ENCODE measurements at regions not wholly inside any gene's neighbourhood (a gene's known extent, or its start where the extent isn't known, plus 50 kb on each side); places are given as distances from the start of the nearest gene placed in this dataset.

GRCh38 chr3:28835751-28836150 is 445.1 kb upstream of the RBMS3 start:
- H3K9me3 ChIP-seq: peaks cover 0 to 16% (median 0%) of the 10 kb centered on the region in 12 donors
- no peak for ATAC-seq
- no peak for DNase-seq
- H3K4me1 ChIP-seq: peaks cover 0 to 5% (median 0%) of the 10 kb centered on the region in 12 donors
- no peak overlapping the region for H3K4me3 ChIP-seq
- no peak overlapping the region for H3K27ac ChIP-seq
- 27 to 40% (median 32%) methylated on average over 7 to 8 of the region's 8 CpGs for WGBS, 4 donors
- TF ChIP-seq CTCF (IDR thresholded peaks at IDR 0.05) (no peak), POLR2A (IDR thresholded peaks at IDR 0.05) (no peak)
- H3K27me3 ChIP-seq: peaks cover 0 to 3% (median 0%) of the 10 kb centered on the region in 9 donors
- intact Hi-C loops (cut with DNase I): no loop called here
- H3K36me3 ChIP-seq: no peaks in the 10 kb centered on the region

- no peak for ATAC-seq
- intact Hi-C loops (cut with DNase I): no loop called here
- TF ChIP-seq CTCF (IDR thresholded peaks at IDR 0.05): no peak
- TF ChIP-seq POLR2A (IDR thresholded peaks at IDR 0.05): no peak
- no peak overlapping the region for H3K4me3 ChIP-seq
- peaks cover 0 to 12% (median 0%) of the 10 kb centered on the region in 12 donors for H3K9me3 ChIP-seq
- H3K36me3 ChIP-seq: no peaks in the 10 kb centered on the region
- no peak for DNase-seq
- no peak overlapping the region for H3K27ac ChIP-seq
- H3K4me1 ChIP-seq: peaks cover 0 to 5% (median 0%) of the 10 kb centered on the region in 12 donors
- peaks cover 0 to 3% (median 0%) of the 10 kb centered on the region in 9 donors for H3K27me3 ChIP-seq
- 65 to 76% (median 71%) methylated on average over 2 of the region's 2 CpGs for WGBS, 4 donors
These were observed 444.7 kb upstream of the RBMS3 start for GRCh38 chr3:28836199-28836598.

GRCh38 chr3:28840976-28841376 is 439.9 kb upstream of the RBMS3 start:
- 67 to 83% (median 82%) methylated on average over 1 of the region's 1 CpG for WGBS, 4 donors
- Histone ChIP-seq H3K4me3 (no peak overlapping the region), H3K9me3 (no peaks in the 10 kb centered on the region), H3K36me3 (no peaks in the 10 kb centered on the region), H3K27me3 (no peaks in the 10 kb centered on the region), H3K27ac (no peak overlapping the region), H3K4me1 (no peaks in the 10 kb centered on the region)
- no peak for ATAC-seq
- no peak for DNase-seq
- no peak for TF ChIP-seq POLR2A (IDR thresholded peaks at IDR 0.05)
- TF ChIP-seq CTCF (IDR thresholded peaks at IDR 0.05): no peak
- intact Hi-C loops (cut with DNase I): no loop called here

- no peaks in the 10 kb centered on the region for H3K36me3 ChIP-seq
- WGBS, 4 donors: 44 to 79% (median 61%) methylated on average over 2 of the region's 2 CpGs
- H3K9me3 ChIP-seq: no peaks in the 10 kb centered on the region
- H3K27ac ChIP-seq: no peak overlapping the region
- no peak for DNase-seq
- H3K4me3 ChIP-seq: no peak overlapping the region
- TF ChIP-seq POLR2A (IDR thresholded peaks at IDR 0.05): no peak
- TF ChIP-seq CTCF (IDR thresholded peaks at IDR 0.05): no peak
- H3K27me3 ChIP-seq: no peaks in the 10 kb centered on the region
- intact Hi-C loops (cut with DNase I): no loop called here
- H3K4me1 ChIP-seq: no peaks in the 10 kb centered on the region
- no peak for ATAC-seq
These were observed 439.4 kb upstream of the RBMS3 start for GRCh38 chr3:28841441-28841840.

All from heart left ventricle (tissue), 16 donors.